ENCODE measurements at regions not wholly inside any gene's neighbourhood (a gene's known extent, or its start where the extent isn't known, plus 50 kb on each side); places are given as distances from the start of the nearest gene placed in this dataset.

- H3K9me3 Mint-ChIP-seq (ENCODE audit: insufficient read depth), result no peaks in the 10 kb centered on the region
- no peak overlapping the region for H3K4me3 Mint-ChIP-seq
- H3K27ac Mint-ChIP-seq, result no peak overlapping the region
- no peaks in the 10 kb centered on the region for H3K4me1 Mint-ChIP-seq (ENCODE audit: low read depth)
- POLR2A ChIA-PET, result no interaction called here
- H3K27me3 Mint-ChIP-seq (ENCODE audit: low read depth), result no peaks in the 10 kb centered on the region
- DNase-seq (no peak), ATAC-seq (no peak)
- CTCF ChIA-PET, result no interaction called here
- H3K36me3 Mint-ChIP-seq (ENCODE audit: low read depth), result no peaks in the 10 kb centered on the region
Measured at GRCh38 chr2:219783359-219783975, 156.0 kb downstream of the SLC4A3 start.

- Mint-ChIP-seq H3K36me3 (ENCODE audit: low read depth) (no peaks in the 10 kb centered on the region), H3K4me3 (no peak overlapping the region), H3K4me1 (ENCODE audit: low read depth) (no peaks in the 10 kb centered on the region), H3K27ac (no peak overlapping the region), H3K27me3 (ENCODE audit: low read depth) (no peaks in the 10 kb centered on the region), H3K9me3 (ENCODE audit: insufficient read depth) (no peaks in the 10 kb centered on the region)
- DNase-seq, result no peak
- ChIA-PET CTCF (no interaction called here), POLR2A (no interaction called here)
- no peak for ATAC-seq
Measured at GRCh38 chr2:219784178-219784577, 156.7 kb downstream of the SLC4A3 start.

GRCh38 chr2:219789476-219789875 lies 162.0 kb downstream of the SLC4A3 start:
- H3K27me3 Mint-ChIP-seq (ENCODE audit: low read depth), result no peaks in the 10 kb centered on the region
- POLR2A ChIA-PET, result no interaction called here

GRCh38 chr2:219792446-219792845 lies 165.0 kb downstream of the SLC4A3 start:
- CTCF ChIA-PET, result no interaction called here
- no peak overlapping the region for H3K27ac Mint-ChIP-seq

More at GRCh38 chr2:219789476-219789875, 162.0 kb downstream of the SLC4A3 start:
- Mint-ChIP-seq H3K9me3 (ENCODE audit: insufficient read depth) (no peaks in the 10 kb centered on the region), H3K36me3 (ENCODE audit: low read depth) (no peaks in the 10 kb centered on the region), H3K4me3 (no peak overlapping the region), H3K27ac (no peak overlapping the region), H3K4me1 (ENCODE audit: low read depth) (no peaks in the 10 kb centered on the region)
- ATAC-seq, result no peak
- no peak for DNase-seq
- CTCF ChIA-PET, result no interaction called here

GRCh38 chr2:219798430-219798829 lies 171.0 kb downstream of the SLC4A3 start:
- Mint-ChIP-seq H3K4me3 (no peak overlapping the region), H3K4me1 (ENCODE audit: low read depth) (no peaks in the 10 kb centered on the region), H3K36me3 (ENCODE audit: low read depth) (no peaks in the 10 kb centered on the region), H3K27ac (no peak overlapping the region), H3K9me3 (ENCODE audit: insufficient read depth) (no peaks in the 10 kb centered on the region), H3K27me3 (ENCODE audit: low read depth) (peaks cover 3% of the 10 kb centered on the region)
- DNase-seq (no peak), ATAC-seq (no peak)
- CTCF ChIA-PET, result no interaction called here
- POLR2A ChIA-PET, result no interaction called here

More at GRCh38 chr2:219792446-219792845, 165.0 kb downstream of the SLC4A3 start:
- no peak for DNase-seq
- Mint-ChIP-seq H3K4me3 (no peak overlapping the region), H3K36me3 (ENCODE audit: low read depth) (no peaks in the 10 kb centered on the region), H3K4me1 (ENCODE audit: low read depth) (no peaks in the 10 kb centered on the region), H3K9me3 (ENCODE audit: insufficient read depth) (no peaks in the 10 kb centered on the region), H3K27me3 (ENCODE audit: low read depth) (peaks cover 3% of the 10 kb centered on the region)
- ATAC-seq, result no peak
- POLR2A ChIA-PET, result no interaction called here

- ATAC-seq, result no peak
- Mint-ChIP-seq H3K4me1 (ENCODE audit: low read depth) (no peaks in the 10 kb centered on the region), H3K36me3 (ENCODE audit: low read depth) (no peaks in the 10 kb centered on the region), H3K9me3 (ENCODE audit: insufficient read depth) (no peaks in the 10 kb centered on the region), H3K27me3 (ENCODE audit: low read depth) (no peaks in the 10 kb centered on the region), H3K27ac (no peak overlapping the region), H3K4me3 (no peak overlapping the region)
- CTCF ChIA-PET, result no interaction called here
- POLR2A ChIA-PET, result no interaction called here
- DNase-seq, result no peak
Measured at GRCh38 chr2:219803294-219803693, 175.9 kb downstream of the SLC4A3 start.

- Mint-ChIP-seq H3K4me3 (no peak overlapping the region), H3K9me3 (ENCODE audit: insufficient read depth) (peaks cover 5% of the 10 kb centered on the region), H3K4me1 (ENCODE audit: low read depth) (no peaks in the 10 kb centered on the region), H3K27me3 (ENCODE audit: low read depth) (no peaks in the 10 kb centered on the region), H3K27ac (no peak overlapping the region), H3K36me3 (ENCODE audit: low read depth) (no peaks in the 10 kb centered on the region)
- no peak for DNase-seq
- no peak for ATAC-seq
- CTCF ChIA-PET, result no interaction called here
- POLR2A ChIA-PET, result no interaction called here
Measured at GRCh38 chr2:219810895-219811294, 183.5 kb downstream of the SLC4A3 start.

GRCh38 chr2:219812672-219813071 lies 185.2 kb downstream of the SLC4A3 start:
- POLR2A ChIA-PET, result no interaction called here
- DNase-seq (no peak), ATAC-seq (no peak)
- CTCF ChIA-PET, result no interaction called here
- Mint-ChIP-seq H3K36me3 (ENCODE audit: low read depth) (no peaks in the 10 kb centered on the region), H3K27ac (no peak overlapping the region), H3K27me3 (ENCODE audit: low read depth) (no peaks in the 10 kb centered on the region), H3K4me3 (no peak overlapping the region), H3K9me3 (ENCODE audit: insufficient read depth) (peaks cover 5% of the 10 kb centered on the region), H3K4me1 (ENCODE audit: low read depth) (no peaks in the 10 kb centered on the region)

- DNase-seq (no peak), ATAC-seq (no peak)
- H3K4me1 Mint-ChIP-seq (ENCODE audit: low read depth), result no peaks in the 10 kb centered on the region
- H3K9me3 Mint-ChIP-seq (ENCODE audit: insufficient read depth), result no peaks in the 10 kb centered on the region
- H3K27ac Mint-ChIP-seq, result no peak overlapping the region
- H3K27me3 Mint-ChIP-seq (ENCODE audit: low read depth), result no peaks in the 10 kb centered on the region
- no peaks in the 10 kb centered on the region for H3K36me3 Mint-ChIP-seq (ENCODE audit: low read depth)
- no peak overlapping the region for H3K4me3 Mint-ChIP-seq
- POLR2A ChIA-PET, result no interaction called here
- CTCF ChIA-PET, result no interaction called here
Measured at GRCh38 chr2:219820767-219821166, 193.3 kb downstream of the SLC4A3 start.

GRCh38 chr2:219823574-219823973 lies 196.1 kb downstream of the SLC4A3 start:
- ChIA-PET POLR2A (no interaction called here), CTCF (no interaction called here)
- H3K4me1 Mint-ChIP-seq (ENCODE audit: low read depth), result no peaks in the 10 kb centered on the region
- H3K36me3 Mint-ChIP-seq (ENCODE audit: low read depth), result no peaks in the 10 kb centered on the region
- no peaks in the 10 kb centered on the region for H3K9me3 Mint-ChIP-seq (ENCODE audit: insufficient read depth)
- H3K27ac Mint-ChIP-seq, result no peak overlapping the region
- no peak overlapping the region for H3K4me3 Mint-ChIP-seq
- no peaks in the 10 kb centered on the region for H3K27me3 Mint-ChIP-seq (ENCODE audit: low read depth)
- ATAC-seq (no peak), DNase-seq (no peak)

- Mint-ChIP-seq H3K27ac (no peak overlapping the region), H3K4me1 (ENCODE audit: low read depth) (no peaks in the 10 kb centered on the region), H3K36me3 (ENCODE audit: low read depth) (no peaks in the 10 kb centered on the region), H3K4me3 (no peak overlapping the region), H3K9me3 (ENCODE audit: insufficient read depth) (no peaks in the 10 kb centered on the region), H3K27me3 (ENCODE audit: low read depth) (no peaks in the 10 kb centered on the region)
- DNase-seq (no peak), ATAC-seq (no peak)
- ChIA-PET CTCF (no interaction called here), POLR2A (no interaction called here)
Measured at GRCh38 chr2:219824996-219825395, 197.6 kb downstream of the SLC4A3 start.

- CTCF ChIA-PET, result no interaction called here
- no peaks in the 10 kb centered on the region for H3K4me1 Mint-ChIP-seq (ENCODE audit: low read depth)
Measured at GRCh38 chr2:219828127-219828526, 200.7 kb downstream of the SLC4A3 start.

GRCh38 chr2:219829667-219830352 lies 202.4 kb downstream of the SLC4A3 start:
- ATAC-seq, result no peak
- ChIA-PET CTCF (no interaction called here), POLR2A (no interaction called here)
- Mint-ChIP-seq H3K4me1 (ENCODE audit: low read depth) (no peaks in the 10 kb centered on the region), H3K4me3 (no peak overlapping the region), H3K9me3 (ENCODE audit: insufficient read depth) (no peaks in the 10 kb centered on the region), H3K36me3 (ENCODE audit: low read depth) (no peaks in the 10 kb centered on the region), H3K27ac (no peak overlapping the region), H3K27me3 (ENCODE audit: low read depth) (no peaks in the 10 kb centered on the region)
- DNase-seq, result no peak

More at GRCh38 chr2:219828127-219828526, 200.7 kb downstream of the SLC4A3 start:
- H3K27me3 Mint-ChIP-seq (ENCODE audit: low read depth), result no peaks in the 10 kb centered on the region
- H3K9me3 Mint-ChIP-seq (ENCODE audit: insufficient read depth), result no peaks in the 10 kb centered on the region
- POLR2A ChIA-PET, result no interaction called here
- no peak for DNase-seq
- H3K27ac Mint-ChIP-seq, result no peak overlapping the region
- ATAC-seq, result no peak
- no peaks in the 10 kb centered on the region for H3K36me3 Mint-ChIP-seq (ENCODE audit: low read depth)
- no peak overlapping the region for H3K4me3 Mint-ChIP-seq
